LNCAP (cell line): ENCODE measurements at regions not wholly inside any gene's neighbourhood (a gene's known extent, or its start where the extent isn't known, plus 50 kb on each side); places are given as distances from the start of the nearest gene placed in this dataset.

Experiments
- CTCF ChIP-seq: fragments of 450-650 bp; IDR thresholded peaks from 2 replicates; pipeline ENCODE4 v1.5.1; 2017; ENCODE audit warnings: mild to moderate bottlenecking

GRCh38 chr1:239303289-239303688 lies 83.1 kb upstream of the CHRM3 start:
- TF ChIP-seq CTCF: no peak

DNA sequence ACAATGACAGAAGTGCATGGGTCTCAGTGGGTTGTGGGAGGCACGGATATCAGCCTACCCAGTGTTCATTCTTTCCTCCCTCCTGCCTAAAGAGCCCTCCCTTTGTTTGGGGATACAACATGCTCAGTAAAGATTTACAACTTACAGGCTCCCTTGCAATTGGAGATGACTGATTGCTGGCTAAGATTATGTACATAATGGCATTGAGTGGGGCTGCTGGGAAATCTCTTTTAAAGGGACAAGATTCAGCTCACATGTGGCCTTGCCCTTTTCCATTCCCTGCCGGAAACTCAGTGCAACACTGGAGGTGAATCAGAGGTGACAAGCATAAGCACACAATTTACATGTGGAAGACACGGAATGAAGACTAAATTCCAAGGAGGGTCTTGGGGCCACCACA lies 83.7 kb upstream of the CHRM3 start:
- no peak for TF ChIP-seq CTCF

GRCh38 chr1:239301251-239301650 lies 85.1 kb upstream of the CHRM3 start:
- no peak for TF ChIP-seq CTCF

DNA sequence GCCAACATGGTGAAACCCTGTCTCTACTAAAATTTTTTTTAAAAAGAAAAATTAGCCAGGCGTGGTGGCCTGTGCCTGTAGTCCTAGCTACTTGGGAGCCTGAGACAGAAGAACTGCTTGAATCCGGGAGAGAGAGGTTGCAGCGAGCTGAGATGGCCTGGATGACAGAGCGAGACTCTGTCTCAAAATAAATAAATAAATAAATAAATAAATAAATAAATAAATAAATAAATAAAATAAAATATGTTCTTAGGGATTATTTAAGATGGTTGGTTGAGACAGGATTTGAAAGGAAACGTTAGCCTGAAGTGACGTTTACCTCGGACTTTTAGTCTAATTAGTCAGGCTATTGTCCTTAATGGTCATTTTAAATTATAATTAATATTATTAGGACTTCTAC lies 88.5 kb upstream of the CHRM3 start:
- TF ChIP-seq CTCF: no peak

DNA sequence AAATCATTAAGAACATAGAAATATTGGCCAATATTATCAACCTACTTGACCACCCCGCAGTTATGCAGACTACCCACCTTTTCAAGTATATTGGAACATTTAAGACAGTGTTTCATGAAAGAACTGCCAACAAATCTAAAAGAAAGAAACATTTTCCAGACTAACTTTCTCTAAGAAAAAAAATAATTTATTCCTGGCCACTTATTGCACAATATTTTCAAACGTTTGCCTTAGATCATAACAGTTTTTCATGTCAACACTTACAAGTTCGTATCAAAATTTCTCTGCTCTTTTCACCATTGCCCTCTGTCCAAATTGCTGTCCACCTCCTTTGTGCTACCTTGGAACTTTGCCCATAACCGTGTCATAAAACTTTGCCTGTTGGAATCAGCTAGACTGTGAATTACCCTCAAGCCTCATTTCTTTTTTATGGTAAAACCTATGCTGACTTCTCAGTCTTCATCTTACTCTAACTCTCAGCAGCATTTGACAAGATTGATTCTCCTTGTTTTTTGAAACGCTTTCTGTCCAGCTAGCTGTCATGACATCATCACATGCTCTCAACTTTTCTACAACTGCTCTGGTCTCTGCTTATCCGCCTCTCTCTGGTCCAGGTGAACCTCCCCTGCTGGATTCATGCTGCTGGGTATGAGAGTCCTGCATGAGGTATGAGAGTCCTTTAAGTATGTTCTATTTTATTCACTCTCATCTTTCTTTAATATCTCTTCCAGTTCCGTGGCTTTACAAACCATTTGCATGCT lies 92.8 kb upstream of the CHRM3 start:
- TF ChIP-seq CTCF: no peak

DNA sequence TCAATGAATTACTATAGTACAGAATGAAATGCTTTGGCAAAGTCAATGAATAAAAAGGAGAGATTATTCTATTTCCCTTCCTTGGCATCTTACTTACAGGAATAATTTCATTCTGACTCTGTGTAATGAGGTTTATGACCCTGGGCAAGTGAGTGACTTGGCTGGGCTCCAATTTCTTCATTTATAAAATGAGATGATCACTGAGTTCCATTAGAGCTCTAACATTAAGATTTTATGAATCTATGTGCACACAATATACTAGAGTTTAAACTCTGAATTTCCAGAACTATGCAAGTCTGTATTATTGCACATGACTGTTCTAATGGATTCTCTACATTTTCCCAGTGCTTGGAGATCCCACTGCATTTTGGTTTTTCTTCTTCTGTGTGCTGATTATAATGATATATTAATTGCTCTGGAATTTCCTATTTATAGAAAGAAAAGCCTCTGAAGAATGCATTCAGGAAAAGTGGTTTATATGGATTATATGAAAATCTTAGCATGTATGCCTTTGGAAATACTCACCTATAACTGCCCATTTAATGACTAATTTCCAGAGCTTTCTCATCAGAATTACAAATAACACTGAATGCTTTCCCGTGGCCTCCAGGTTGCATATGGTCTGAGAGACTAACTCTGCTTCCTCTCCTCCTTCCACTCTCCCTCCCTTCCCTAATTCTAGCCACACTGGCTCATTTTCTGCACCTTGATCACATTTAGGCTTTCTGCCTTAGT lies 97.4 kb upstream of the CHRM3 start:
- no peak for TF ChIP-seq CTCF

GRCh38 chr1:239287296-239287695 lies 99.1 kb upstream of the CHRM3 start:
- no peak for TF ChIP-seq CTCF
